ENCODE measurements at regions not wholly inside any gene's neighbourhood (a gene's known extent, or its start where the extent isn't known, plus 50 kb on each side); places are given as distances from the start of the nearest gene placed in this dataset.
"Not testable (repeated sequence)": the region's sequence is repeated elsewhere in the genome, so short reads cannot be mapped to it uniquely, and the experiment has no call there.

DNA sequence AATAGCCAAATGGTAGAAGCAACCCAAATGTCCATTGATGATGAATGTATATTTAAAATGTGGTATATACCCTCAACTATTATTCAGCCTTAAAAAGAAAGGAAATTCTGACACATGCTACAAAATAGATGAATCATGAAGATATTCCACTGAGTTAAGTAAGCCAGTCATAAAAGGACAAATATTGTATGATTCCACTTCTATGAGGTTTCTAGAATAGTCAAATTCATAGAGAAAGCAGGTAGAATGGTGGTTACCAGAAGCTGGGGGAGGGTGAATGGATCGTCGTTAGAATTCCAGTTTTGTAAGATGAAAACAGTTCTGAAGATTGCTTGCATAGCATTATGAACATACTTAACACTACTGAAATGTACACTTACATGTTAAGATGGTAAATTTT is 214.3 kb upstream of the MYLIP start:
- H3K4me1 Mint-ChIP-seq (ENCODE audit: low read depth in 2 of 2): peaks cover 0 to 5% of the 10 kb centered on the region in 2 donors
- ATAC-seq (replicated peaks) (no peak), DNase-seq (no peak)
- H3K4me3 Mint-ChIP-seq: no peak overlapping the region
- H3K27ac Mint-ChIP-seq: no peak overlapping the region
- no peaks in the 10 kb centered on the region for H3K27me3 Mint-ChIP-seq
- no peaks in the 10 kb centered on the region for H3K36me3 Mint-ChIP-seq (ENCODE audit: insufficient read depth)
- H3K9me3 Mint-ChIP-seq: no peaks in the 10 kb centered on the region

DNA sequence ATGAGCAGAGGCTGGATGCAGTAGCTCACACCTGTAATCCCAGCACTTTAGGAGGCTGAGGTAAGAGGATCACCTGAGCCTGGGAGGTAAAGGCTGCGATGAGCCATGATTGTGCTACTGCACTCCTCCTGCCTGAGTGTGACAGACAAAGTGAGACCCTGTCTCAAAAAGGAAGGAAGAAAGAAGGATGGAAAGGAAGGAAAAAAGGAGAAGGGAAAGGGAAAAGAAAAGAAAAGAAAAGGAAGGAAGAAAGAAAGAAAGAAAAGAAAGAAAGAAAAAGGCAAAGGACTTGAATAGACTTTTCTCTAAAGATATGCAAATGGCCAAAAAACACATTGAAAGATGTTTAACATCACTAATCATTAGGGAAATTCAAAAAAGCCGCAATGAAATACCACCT is 215.3 kb upstream of the MYLIP start:
- Mint-ChIP-seq H3K4me1 (ENCODE audit: low read depth in 2 of 2) (peaks cover 0 to 5% of the 10 kb centered on the region in 2 donors), H3K4me3 (no peak overlapping the region), H3K9me3 (no peaks in the 10 kb centered on the region), H3K27ac (no peak overlapping the region), H3K36me3 (ENCODE audit: insufficient read depth) (no peaks in the 10 kb centered on the region), H3K27me3 (no peaks in the 10 kb centered on the region)
- DNase-seq (no peak), ATAC-seq (replicated peaks) (no peak)

DNA sequence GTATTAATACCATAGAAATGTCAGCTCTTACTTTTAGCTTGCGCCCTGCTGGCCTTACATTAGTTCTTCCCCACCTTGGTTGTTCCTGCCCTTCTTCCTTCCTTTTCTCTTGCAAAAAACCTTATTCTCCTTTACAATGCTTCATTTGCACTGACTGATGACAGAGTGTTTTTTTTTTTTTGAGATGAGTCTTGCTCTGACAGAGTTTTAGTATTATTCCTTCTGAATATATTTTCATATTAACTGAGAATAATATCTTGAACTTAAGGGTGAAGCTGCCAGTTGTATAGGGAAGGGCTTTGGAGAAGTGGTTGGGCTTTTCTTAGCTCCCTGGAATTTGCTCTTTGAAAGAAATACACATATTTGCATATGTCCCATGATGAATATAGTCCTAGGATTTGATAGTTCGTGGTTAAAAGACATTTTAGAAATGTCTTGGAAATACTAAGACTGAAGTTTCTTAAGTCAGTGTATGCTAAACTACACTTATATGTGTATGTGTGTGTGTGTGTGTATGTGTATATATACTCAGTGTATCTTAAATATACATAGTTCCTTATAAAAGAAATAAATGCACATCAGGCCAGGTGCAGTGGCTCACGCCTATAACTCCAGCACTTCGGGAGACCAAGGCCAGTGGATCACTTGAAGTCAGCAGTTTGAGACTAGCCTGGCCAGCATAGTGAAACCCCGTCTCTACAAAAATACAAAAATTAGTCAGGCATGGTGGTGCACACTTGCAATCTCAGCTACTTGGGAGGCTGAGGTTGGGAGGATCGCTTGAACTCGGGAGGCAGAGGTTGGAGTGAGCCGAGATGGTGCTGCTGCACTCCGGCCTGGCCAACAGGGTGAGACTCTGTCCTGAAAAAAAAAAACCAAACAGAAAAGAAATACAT is 216.1 kb upstream of the MYLIP start:
- Mint-ChIP-seq H3K27me3 (no peaks in the 10 kb centered on the region), H3K9me3 (no peaks in the 10 kb centered on the region), H3K4me1 (ENCODE audit: low read depth in 2 of 2) (peaks cover 0 to 5% of the 10 kb centered on the region in 2 donors), H3K27ac (no peak overlapping the region), H3K4me3 (no peak overlapping the region), H3K36me3 (ENCODE audit: insufficient read depth) (no peaks in the 10 kb centered on the region)
- no peak for DNase-seq
- no peak for ATAC-seq (replicated peaks)

DNA sequence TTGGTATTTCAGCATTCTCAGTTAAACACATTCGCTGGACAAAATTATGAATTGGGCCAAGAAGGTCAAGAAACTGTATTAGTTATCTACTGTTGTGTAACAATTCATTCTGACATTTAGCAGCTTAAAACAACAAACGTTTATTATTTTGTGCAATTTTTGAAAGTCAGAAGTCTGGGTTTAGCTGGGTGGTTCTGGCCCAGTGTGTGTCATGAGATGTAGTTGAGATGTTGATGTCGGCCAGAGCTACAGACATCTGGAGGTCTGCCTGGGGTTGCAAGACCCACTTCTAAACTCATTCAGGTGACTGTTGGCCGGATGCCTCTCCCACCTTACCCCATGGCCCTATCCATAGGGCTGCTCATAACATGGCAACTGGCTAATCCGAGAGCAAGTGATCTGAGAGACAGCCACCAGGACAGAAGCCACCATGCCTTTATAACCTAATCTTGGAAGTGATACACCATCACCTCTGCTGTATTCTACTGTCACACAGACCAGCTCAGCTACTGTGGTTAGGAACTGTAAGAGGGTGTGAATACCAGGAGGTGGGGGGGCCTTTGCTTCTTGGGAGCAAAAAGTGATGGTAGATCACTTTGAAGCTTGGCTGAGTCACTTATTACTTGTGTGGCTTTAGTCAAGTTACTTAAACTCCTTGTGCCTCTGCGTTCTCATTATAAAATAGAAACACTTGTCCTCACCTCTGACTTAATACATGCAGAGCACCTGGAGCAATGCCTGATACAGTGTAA is 217.0 kb upstream of the MYLIP start:
- DNase-seq (no peak), ATAC-seq (replicated peaks) (no peak)
- no peaks in the 10 kb centered on the region for H3K27me3 Mint-ChIP-seq
- H3K27ac Mint-ChIP-seq: no peak overlapping the region
- H3K4me1 Mint-ChIP-seq (ENCODE audit: low read depth in 2 of 2): peaks cover 0 to 5% of the 10 kb centered on the region in 2 donors
- no peak overlapping the region for H3K4me3 Mint-ChIP-seq
- no peaks in the 10 kb centered on the region for H3K36me3 Mint-ChIP-seq (ENCODE audit: insufficient read depth)
- no peaks in the 10 kb centered on the region for H3K9me3 Mint-ChIP-seq

DNA sequence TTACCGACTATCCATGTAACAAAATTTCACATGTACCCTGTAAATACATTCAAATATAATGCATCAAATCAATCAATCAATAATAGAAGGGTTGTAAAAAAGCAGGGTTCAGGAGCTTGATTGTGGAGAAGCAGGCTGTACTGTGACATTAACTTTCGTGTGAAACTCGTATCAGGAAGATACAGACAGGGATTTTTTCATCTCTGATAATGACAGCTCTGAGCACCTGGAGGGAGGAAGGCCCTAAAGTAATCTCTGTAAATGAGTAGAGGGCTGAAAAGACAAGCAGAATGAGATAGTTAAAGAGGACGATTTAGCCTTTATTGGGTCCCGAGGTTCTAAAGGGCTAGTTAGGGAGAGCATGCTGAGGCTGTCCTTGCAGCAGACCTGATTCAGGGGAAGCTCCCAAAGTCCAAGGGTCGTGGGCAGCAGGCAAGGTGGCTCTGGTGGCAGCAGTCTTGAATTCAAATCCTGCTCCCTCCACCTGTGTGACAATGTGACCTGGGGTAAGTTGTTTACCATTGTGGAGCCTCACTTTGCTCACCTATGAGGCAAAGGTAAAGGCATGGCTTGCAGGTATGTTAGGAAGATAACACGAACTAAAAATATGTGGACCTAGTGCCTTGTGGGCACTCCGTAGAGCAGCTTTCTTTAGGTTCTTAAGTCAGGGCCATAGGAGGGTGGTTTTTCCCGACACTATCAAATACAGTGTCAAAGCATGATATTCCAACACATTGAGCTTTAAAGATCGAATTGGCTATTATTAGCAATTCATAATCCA is 219.4 kb upstream of the MYLIP start:
- H3K4me3 Mint-ChIP-seq: no peak overlapping the region
- peaks cover 0 to 5% of the 10 kb centered on the region in 2 donors for H3K4me1 Mint-ChIP-seq (ENCODE audit: low read depth in 2 of 2)
- no peak for ATAC-seq (replicated peaks)
- no peak overlapping the region for H3K27ac Mint-ChIP-seq
- H3K9me3 Mint-ChIP-seq: no peaks in the 10 kb centered on the region
- no peaks in the 10 kb centered on the region for H3K36me3 Mint-ChIP-seq (ENCODE audit: insufficient read depth)
- no peaks in the 10 kb centered on the region for H3K27me3 Mint-ChIP-seq
- no peak for DNase-seq

DNA sequence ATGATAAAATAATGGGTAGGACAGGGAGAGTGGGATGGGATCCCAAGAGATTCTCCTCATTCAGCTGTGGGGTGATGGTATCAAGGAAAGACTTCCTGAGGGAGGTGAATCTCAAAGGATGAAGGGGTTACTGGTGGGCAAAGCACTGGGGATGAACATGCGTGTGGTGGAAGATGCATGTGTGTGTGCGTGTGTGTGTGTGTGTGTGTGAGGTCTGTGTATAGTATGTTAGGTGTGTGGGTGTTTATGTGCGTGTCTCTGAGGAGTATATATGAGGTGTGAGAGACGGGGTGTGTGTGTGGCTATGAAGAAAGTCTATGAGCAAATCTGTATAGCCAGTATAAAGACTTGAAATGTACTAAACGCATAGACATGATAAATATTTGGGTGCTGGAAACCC is 220.0 kb upstream of the MYLIP start:
- peaks cover 0 to 5% of the 10 kb centered on the region in 2 donors for H3K4me1 Mint-ChIP-seq (ENCODE audit: low read depth in 2 of 2)
- H3K27me3 Mint-ChIP-seq: no peaks in the 10 kb centered on the region
- ATAC-seq (replicated peaks) (no peak), DNase-seq (no peak)
- no peak overlapping the region for H3K27ac Mint-ChIP-seq
- no peaks in the 10 kb centered on the region for H3K9me3 Mint-ChIP-seq
- no peaks in the 10 kb centered on the region for H3K36me3 Mint-ChIP-seq (ENCODE audit: insufficient read depth)
- no peak overlapping the region for H3K4me3 Mint-ChIP-seq

DNA sequence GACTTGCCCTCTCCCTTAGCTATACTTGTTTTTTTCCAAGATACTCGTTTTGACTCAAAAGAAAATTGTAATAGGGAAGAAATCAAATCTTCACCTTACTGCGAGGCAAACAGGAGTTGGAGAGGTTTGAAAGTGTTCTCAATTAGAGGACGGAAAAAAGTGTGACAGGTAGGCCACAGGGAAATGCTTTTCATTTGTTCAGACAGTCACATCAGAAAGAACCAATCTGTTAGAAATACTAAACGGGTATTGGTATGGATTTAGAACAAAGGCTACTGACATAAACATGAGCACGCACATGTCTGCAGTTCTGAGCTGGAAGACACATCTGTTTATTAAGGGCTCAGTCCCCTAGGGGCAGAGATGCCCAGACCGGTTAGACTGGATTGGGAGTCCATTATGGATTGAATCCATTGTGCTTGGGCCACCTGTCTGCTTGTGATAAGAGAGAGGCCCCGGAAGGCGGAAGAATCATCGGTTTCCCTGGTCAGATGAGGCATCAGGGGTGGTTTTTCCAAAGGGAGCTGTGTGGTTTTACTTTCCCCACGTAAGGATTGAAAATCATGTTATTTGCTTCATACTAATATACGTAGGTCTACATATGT is 220.9 kb upstream of the MYLIP start:
- Mint-ChIP-seq H3K36me3 (ENCODE audit: insufficient read depth) (no peaks in the 10 kb centered on the region), H3K9me3 (no peaks in the 10 kb centered on the region), H3K4me1 (ENCODE audit: low read depth in 2 of 2) (peaks cover 0 to 5% of the 10 kb centered on the region in 2 donors), H3K4me3 (no peak overlapping the region), H3K27ac (no peak overlapping the region), H3K27me3 (no peaks in the 10 kb centered on the region)
- DNase-seq (no peak), ATAC-seq (replicated peaks) (no peak)

DNA sequence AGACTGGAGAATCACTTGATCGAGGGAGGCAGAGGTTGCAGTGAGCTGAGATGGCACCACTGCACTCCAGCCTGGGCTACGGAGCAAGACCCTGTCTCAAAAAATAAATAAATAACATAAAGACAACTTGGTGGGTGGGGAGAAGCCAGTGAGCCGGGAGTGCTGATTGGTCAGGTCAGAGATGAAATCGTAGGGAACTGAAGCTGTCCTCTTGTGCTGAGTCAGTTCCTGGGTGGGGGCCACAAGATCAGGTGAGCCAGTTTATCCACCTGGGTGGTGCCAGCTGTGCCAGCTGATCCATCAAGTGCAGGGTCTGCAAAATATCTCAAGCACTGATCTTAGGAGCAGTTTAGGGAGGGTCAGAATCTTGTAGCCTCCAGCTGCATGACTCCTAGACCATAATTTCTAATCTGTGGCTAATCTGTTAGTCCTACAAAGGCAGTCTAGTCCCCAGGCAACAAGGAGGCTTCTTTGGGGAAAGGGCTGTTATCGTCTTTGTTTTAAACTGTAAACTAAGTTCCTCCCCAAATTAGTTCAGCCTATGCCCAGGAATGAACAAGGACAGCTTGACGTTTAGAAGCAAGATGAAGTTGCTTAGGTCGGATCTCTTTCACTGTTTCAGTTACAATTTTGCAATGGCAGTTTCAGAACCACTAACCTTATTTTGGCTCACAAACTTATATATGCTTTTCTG is 221.5 kb upstream of the MYLIP start:
- ATAC-seq (replicated peaks); H3K4me3 Mint-ChIP-seq; H3K36me3 Mint-ChIP-seq (ENCODE audit: insufficient read depth); H3K27me3 Mint-ChIP-seq; DNase-seq; H3K27ac Mint-ChIP-seq; H3K4me1 Mint-ChIP-seq (ENCODE audit: low read depth in 2 of 2); H3K9me3 Mint-ChIP-seq: not testable (repeated sequence)

DNA sequence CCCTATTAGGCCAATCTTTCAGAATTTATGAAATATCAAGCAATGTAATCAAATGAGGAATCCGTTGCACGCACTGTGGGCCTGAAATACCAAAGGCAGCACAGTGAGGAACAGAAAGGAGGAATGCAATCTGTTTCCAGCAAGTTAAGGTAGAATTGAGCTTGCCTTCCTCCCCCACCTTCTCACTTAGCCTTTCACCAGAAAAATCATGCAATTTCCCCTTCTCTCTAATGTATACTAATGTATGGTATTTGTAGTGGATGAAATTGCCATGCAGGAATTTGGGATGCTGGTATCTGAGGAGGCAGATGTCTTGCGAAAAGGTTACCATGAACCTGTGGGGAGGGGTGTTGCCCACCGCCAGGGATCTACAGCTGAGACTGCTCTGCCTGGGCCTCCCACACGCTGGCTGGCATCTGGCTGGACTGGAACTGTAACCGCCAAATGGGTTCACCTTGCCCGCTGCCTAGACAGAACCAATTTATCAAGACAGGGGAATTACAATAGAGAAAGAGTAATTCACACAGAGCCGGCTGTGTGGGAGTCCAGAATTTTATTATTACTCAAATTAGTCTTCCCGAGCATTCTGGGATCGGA is 222.4 kb upstream of the MYLIP start:
- DNase-seq (no peak), ATAC-seq (replicated peaks) (no peak)
- Mint-ChIP-seq H3K4me3 (no peak overlapping the region), H3K27ac (no peak overlapping the region), H3K9me3 (no peaks in the 10 kb centered on the region), H3K27me3 (peaks cover 0 to 3% of the 10 kb centered on the region in 2 donors), H3K36me3 (ENCODE audit: insufficient read depth) (no peaks in the 10 kb centered on the region), H3K4me1 (ENCODE audit: low read depth in 2 of 2) (peaks cover under 1 to 2% of the 10 kb centered on the region in 2 donors)

DNA sequence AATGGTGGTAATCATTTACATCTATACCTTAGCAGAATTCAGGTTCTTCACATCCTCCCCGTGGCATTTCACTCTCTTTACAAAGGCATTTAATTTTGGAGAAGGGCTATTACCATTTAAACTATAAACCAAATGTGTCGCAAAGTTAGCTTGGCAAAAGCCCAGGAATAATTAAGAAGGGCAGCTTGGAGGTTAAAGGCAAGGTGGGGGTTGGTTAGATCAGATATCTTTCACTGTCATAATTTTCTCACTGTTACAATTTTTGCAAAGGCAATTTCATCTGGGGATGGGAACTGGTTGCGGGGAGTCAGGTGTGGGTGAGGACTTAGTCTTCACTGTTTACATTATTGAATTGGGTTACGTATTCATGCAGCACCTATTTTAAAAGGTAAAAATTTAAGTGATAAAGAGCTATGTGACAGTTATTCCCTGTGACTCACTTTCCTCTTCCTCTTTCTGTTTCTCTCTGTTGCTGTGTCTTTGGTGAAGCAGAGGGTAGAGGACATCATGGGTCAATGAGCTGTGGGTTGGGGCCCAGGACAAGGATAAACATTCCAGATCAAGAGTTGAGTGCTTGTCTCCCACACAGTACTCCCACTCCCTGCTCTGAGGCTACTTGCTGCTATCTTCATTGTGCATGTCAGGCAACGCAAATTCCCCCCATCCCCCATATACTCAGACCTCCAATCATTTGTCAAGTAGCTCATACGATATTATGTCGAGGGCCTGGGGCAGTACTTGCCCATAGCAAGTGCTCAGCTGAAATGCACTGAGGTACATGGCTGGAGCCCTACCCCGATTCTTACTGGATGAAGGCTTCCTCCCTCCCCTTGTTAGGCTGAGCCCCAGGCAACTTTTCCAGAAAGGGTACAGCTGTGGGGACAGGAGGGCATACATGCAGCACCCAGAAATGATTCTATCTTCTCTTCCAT is 223.1 kb upstream of the MYLIP start:
- ATAC-seq (replicated peaks) (no peak), DNase-seq (no peak)
- Mint-ChIP-seq H3K36me3 (ENCODE audit: insufficient read depth) (no peaks in the 10 kb centered on the region), H3K27ac (no peak overlapping the region), H3K27me3 (peaks cover 0 to 11% of the 10 kb centered on the region in 2 donors), H3K4me1 (ENCODE audit: low read depth in 2 of 2) (peaks cover 5 to 6% of the 10 kb centered on the region in 2 donors), H3K9me3 (no peaks in the 10 kb centered on the region), H3K4me3 (no peak overlapping the region)

DNA sequence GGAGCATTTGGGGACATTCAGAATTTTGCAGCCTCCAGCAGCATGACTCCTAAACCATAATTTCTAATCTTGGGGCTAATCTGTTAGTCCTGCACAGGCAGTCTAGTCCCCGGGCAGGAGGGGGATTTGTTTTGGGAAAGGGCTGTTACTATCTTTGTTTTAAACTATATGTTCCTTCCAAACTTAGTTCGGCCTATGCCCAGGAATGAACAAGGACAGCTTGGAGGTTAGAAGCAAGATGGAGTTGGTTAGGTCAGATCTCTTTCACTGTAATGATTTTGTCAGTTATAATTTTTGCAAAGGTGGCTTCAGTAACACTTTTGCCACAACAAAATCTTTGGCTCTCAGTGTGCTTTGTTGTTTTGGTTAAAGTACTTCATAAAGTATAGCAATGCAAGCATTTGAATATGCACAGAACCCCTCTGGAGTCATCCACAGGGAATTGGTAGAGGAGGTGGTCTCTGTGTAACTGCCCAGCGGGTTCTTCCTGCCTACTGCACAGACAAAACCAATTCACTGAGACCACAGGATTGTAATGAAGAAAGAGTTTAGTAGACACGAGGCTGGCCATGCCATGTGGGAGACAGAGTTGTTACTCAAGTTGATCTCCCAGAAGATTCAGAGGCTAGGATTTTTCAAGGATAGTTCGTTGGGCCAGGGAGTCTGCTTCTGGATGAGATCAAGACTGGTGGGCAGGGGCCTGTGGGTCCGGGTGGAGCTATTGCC is 224.1 kb upstream of the MYLIP start:
- peaks cover 5 to 6% of the 10 kb centered on the region in 2 donors for H3K4me1 Mint-ChIP-seq (ENCODE audit: low read depth in 2 of 2)
- H3K27ac Mint-ChIP-seq: no peak overlapping the region
- no peak for ATAC-seq (replicated peaks)

More for the DNA sequence above, 224.1 kb upstream of the MYLIP start:
- H3K27me3 Mint-ChIP-seq: peaks cover 0 to 12% of the 10 kb centered on the region in 2 donors
- DNase-seq: no peak
- H3K36me3 Mint-ChIP-seq (ENCODE audit: insufficient read depth): no peaks in the 10 kb centered on the region
- H3K4me3 Mint-ChIP-seq: no peak overlapping the region
- no peaks in the 10 kb centered on the region for H3K9me3 Mint-ChIP-seq
